Activated naive CD4-positive, alpha-beta T cell treated with anti-CD3 and anti-CD28 coated beads, Interleukin-2, amount 10 ng/mL, durations not matched to agents 7 days and 5 days (primary cell): ENCODE measurements at regions not wholly inside any gene's neighbourhood (a gene's known extent, or its start where the extent isn't known, plus 50 kb on each side); places are given as distances from the start of the nearest gene placed in this dataset.

Experiments
- CTCF ChIA-PET: fragments of 350-600 bp; sonication (Branson Sonifier 250); formaldehyde crosslinking; loops from one replicate; lab custom pipeline; 2021; ENCODE audit warnings: antibody characterized with exemption; lab: Charles Lee
- DNase-seq: peaks from one replicate; pipeline ENCODE4 v3.0.0-alpha.2; 2020
- H3K27ac Mint-ChIP-seq: one replicate; pipeline ENCODE4 v1.8.0; 2021; ENCODE audit warnings: mild to moderate bottlenecking, moderate library complexity, mixed read lengths
- H3K27me3 Mint-ChIP-seq: one replicate; pipeline ENCODE4 v1.8.0; 2021; ENCODE audit warnings: mild to moderate bottlenecking, mixed read lengths
- H3K36me3 Mint-ChIP-seq: one replicate; pipeline ENCODE4 v1.8.0; 2021; ENCODE audit warnings: mixed read lengths
- H3K4me1 Mint-ChIP-seq: one replicate; pipeline ENCODE4 v1.8.0; 2021; ENCODE audit warnings: mixed read lengths
- H3K4me3 Mint-ChIP-seq: one replicate; pipeline ENCODE4 v1.8.0; 2021; ENCODE audit warnings: mild to moderate bottlenecking, moderate library complexity, mixed read lengths
- H3K9me3 Mint-ChIP-seq: one replicate; pipeline ENCODE4 v1.8.0; 2021; ENCODE audit warnings: mixed read lengths

GRCh38 chr11:80028998-80029397, 588.2 kb upstream of the TENM4 start:
- Mint-ChIP-seq H3K36me3 (no peaks in the 10 kb centered on the region), H3K27me3 (no peaks in the 10 kb centered on the region), H3K4me3 (no peak overlapping the region), H3K27ac (no peak overlapping the region), H3K4me1 (no peaks in the 10 kb centered on the region), H3K9me3 (no peaks in the 10 kb centered on the region)
- no peak for DNase-seq
- CTCF ChIA-PET = no interaction called here

GRCh38 chr11:80024119-80024518, 583.3 kb upstream of the TENM4 start:
- Mint-ChIP-seq H3K27me3 (no peaks in the 10 kb centered on the region), H3K36me3 (no peaks in the 10 kb centered on the region), H3K4me3 (no peak overlapping the region), H3K27ac (no peak overlapping the region), H3K9me3 (no peaks in the 10 kb centered on the region), H3K4me1 (no peaks in the 10 kb centered on the region)
- CTCF ChIA-PET = no interaction called here
- DNase-seq = no peak

GRCh38 chr11:80023386-80023785, 582.6 kb upstream of the TENM4 start:
- no peak for DNase-seq
- Mint-ChIP-seq H3K4me1 (no peaks in the 10 kb centered on the region), H3K36me3 (no peaks in the 10 kb centered on the region), H3K4me3 (no peak overlapping the region), H3K27ac (no peak overlapping the region), H3K9me3 (no peaks in the 10 kb centered on the region), H3K27me3 (no peaks in the 10 kb centered on the region)
- CTCF ChIA-PET = no interaction called here

GRCh38 chr11:80010536-80010935, 569.7 kb upstream of the TENM4 start:
- no peak overlapping the region for H3K27ac Mint-ChIP-seq
- no peaks in the 10 kb centered on the region for H3K36me3 Mint-ChIP-seq
- no peaks in the 10 kb centered on the region for H3K4me1 Mint-ChIP-seq
- no peak for DNase-seq
- peaks cover 4% of the 10 kb centered on the region for H3K9me3 Mint-ChIP-seq
- H3K27me3 Mint-ChIP-seq = no peaks in the 10 kb centered on the region
- CTCF ChIA-PET = no interaction called here
- no peak overlapping the region for H3K4me3 Mint-ChIP-seq

GRCh38 chr11:80009081-80009480, 568.3 kb upstream of the TENM4 start:
- Mint-ChIP-seq H3K9me3 (peaks cover 4% of the 10 kb centered on the region), H3K4me3 (no peak overlapping the region), H3K27me3 (no peaks in the 10 kb centered on the region), H3K4me1 (no peaks in the 10 kb centered on the region), H3K27ac (no peak overlapping the region), H3K36me3 (no peaks in the 10 kb centered on the region)
- CTCF ChIA-PET = no interaction called here
- DNase-seq = no peak

- no peak for DNase-seq
- no peak overlapping the region for H3K4me3 Mint-ChIP-seq
- no peaks in the 10 kb centered on the region for H3K4me1 Mint-ChIP-seq
- peaks cover 2% of the 10 kb centered on the region for H3K9me3 Mint-ChIP-seq
- no peak overlapping the region for H3K27ac Mint-ChIP-seq
- H3K27me3 Mint-ChIP-seq = no peaks in the 10 kb centered on the region
- no peaks in the 10 kb centered on the region for H3K36me3 Mint-ChIP-seq
- CTCF ChIA-PET = no interaction called here
Measured at GRCh38 chr11:80007616-80008015, 566.8 kb upstream of the TENM4 start.

GRCh38 chr11:79990141-79990540, 549.3 kb upstream of the TENM4 start:
- Mint-ChIP-seq H3K27ac (no peak overlapping the region), H3K4me1 (no peaks in the 10 kb centered on the region), H3K36me3 (no peaks in the 10 kb centered on the region), H3K4me3 (no peak overlapping the region), H3K9me3 (peaks cover 2% of the 10 kb centered on the region), H3K27me3 (no peaks in the 10 kb centered on the region)
- CTCF ChIA-PET = no interaction called here
- no peak for DNase-seq

- no peaks in the 10 kb centered on the region for H3K36me3 Mint-ChIP-seq
- no peak overlapping the region for H3K4me3 Mint-ChIP-seq
- peaks cover 1% of the 10 kb centered on the region for H3K9me3 Mint-ChIP-seq
- no peak overlapping the region for H3K27ac Mint-ChIP-seq
- DNase-seq = no peak
- H3K27me3 Mint-ChIP-seq = no peaks in the 10 kb centered on the region
- H3K4me1 Mint-ChIP-seq = no peaks in the 10 kb centered on the region
- CTCF ChIA-PET = no interaction called here
Measured at GRCh38 chr11:79982185-79982584, 541.4 kb upstream of the TENM4 start.

GRCh38 chr11:79980916-79981315, 540.1 kb upstream of the TENM4 start:
- H3K27me3 Mint-ChIP-seq = no peaks in the 10 kb centered on the region
- no peak overlapping the region for H3K4me3 Mint-ChIP-seq
- H3K9me3 Mint-ChIP-seq = peaks cover 1% of the 10 kb centered on the region
- CTCF ChIA-PET = no interaction called here
- no peak for DNase-seq
- H3K4me1 Mint-ChIP-seq = no peaks in the 10 kb centered on the region
- no peak overlapping the region for H3K27ac Mint-ChIP-seq
- H3K36me3 Mint-ChIP-seq = no peaks in the 10 kb centered on the region

GRCh38 chr11:79973721-79974617, 533.1 kb upstream of the TENM4 start:
- no peak for DNase-seq

GRCh38 chr11:79971255-79971654, 530.4 kb upstream of the TENM4 start:
- Mint-ChIP-seq H3K9me3 (no peaks in the 10 kb centered on the region), H3K4me1 (no peaks in the 10 kb centered on the region), H3K36me3 (no peaks in the 10 kb centered on the region), H3K4me3 (no peak overlapping the region), H3K27ac (no peak overlapping the region), H3K27me3 (no peaks in the 10 kb centered on the region)
- CTCF ChIA-PET = no interaction called here
- DNase-seq = no peak

More at GRCh38 chr11:79973721-79974617, 533.1 kb upstream of the TENM4 start:
- Mint-ChIP-seq H3K27me3 (no peaks in the 10 kb centered on the region), H3K9me3 (no peaks in the 10 kb centered on the region), H3K36me3 (no peaks in the 10 kb centered on the region), H3K27ac (no peak overlapping the region), H3K4me1 (no peaks in the 10 kb centered on the region), H3K4me3 (no peak overlapping the region)
- CTCF ChIA-PET = no interaction called here

- CTCF ChIA-PET = no interaction called here
- Mint-ChIP-seq H3K4me1 (no peaks in the 10 kb centered on the region), H3K9me3 (no peaks in the 10 kb centered on the region), H3K27me3 (no peaks in the 10 kb centered on the region), H3K27ac (no peak overlapping the region), H3K4me3 (no peak overlapping the region), H3K36me3 (no peaks in the 10 kb centered on the region)
- DNase-seq = no peak
Measured at GRCh38 chr11:79966592-79966991, 525.8 kb upstream of the TENM4 start.

- CTCF ChIA-PET = no interaction called here
- H3K27ac Mint-ChIP-seq = no peak overlapping the region
- peaks cover 8% of the 10 kb centered on the region for H3K9me3 Mint-ChIP-seq
- no peaks in the 10 kb centered on the region for H3K4me1 Mint-ChIP-seq
- no peak for DNase-seq
- no peaks in the 10 kb centered on the region for H3K36me3 Mint-ChIP-seq
- no peaks in the 10 kb centered on the region for H3K27me3 Mint-ChIP-seq
- no peak overlapping the region for H3K4me3 Mint-ChIP-seq
Measured at GRCh38 chr11:79963856-79964645, 523.2 kb upstream of the TENM4 start.

GRCh38 chr11:79960461-79960860, 519.6 kb upstream of the TENM4 start:
- peaks cover 13% of the 10 kb centered on the region for H3K9me3 Mint-ChIP-seq
- no peak overlapping the region for H3K27ac Mint-ChIP-seq
- CTCF ChIA-PET = no interaction called here
- no peaks in the 10 kb centered on the region for H3K4me1 Mint-ChIP-seq
- no peak for DNase-seq
- no peak overlapping the region for H3K4me3 Mint-ChIP-seq
- H3K27me3 Mint-ChIP-seq = no peaks in the 10 kb centered on the region
- H3K36me3 Mint-ChIP-seq = no peaks in the 10 kb centered on the region

- Mint-ChIP-seq H3K27me3 (no peaks in the 10 kb centered on the region), H3K4me3 (no peak overlapping the region), H3K36me3 (no peaks in the 10 kb centered on the region), H3K27ac (no peak overlapping the region), H3K9me3 (peaks cover 13% of the 10 kb centered on the region), H3K4me1 (no peaks in the 10 kb centered on the region)
- no peak for DNase-seq
- CTCF ChIA-PET = no interaction called here
Measured at GRCh38 chr11:79959318-79959717, 518.5 kb upstream of the TENM4 start.
